HL-60 (cell line): ENCODE measurements at regions not wholly inside any gene's neighbourhood (a gene's known extent, or its start where the extent isn't known, plus 50 kb on each side); places are given as distances from the start of the nearest gene placed in this dataset.

Experiments used
- GABPA ChIP-seq: IDR thresholded peaks from 2 replicates; pipeline ENCODE4 v1.6.1; 2012; ENCODE audit warnings: low read depth
- POLR2AphosphoS5 ChIP-seq: IDR thresholded peaks from 2 replicates; pipeline ENCODE4 v1.6.1; 2012; ENCODE audit warnings: low read depth
- TF ChIP-seq, protein P1 (sequence below): IDR thresholded peaks from one replicate; pipeline ENCODE4 v1.5.1; 2011; ENCODE audit warnings: low read length, control low read depth, inconsistent platforms; ENCODE audit not compliant: insufficient read depth
- TF ChIP-seq, protein P2 (sequence below): IDR thresholded peaks from 2 replicates; pipeline ENCODE4 v1.6.1; 2012; ENCODE audit warnings: low read depth; ENCODE audit not compliant: insufficient replicate concordance

DNA sequence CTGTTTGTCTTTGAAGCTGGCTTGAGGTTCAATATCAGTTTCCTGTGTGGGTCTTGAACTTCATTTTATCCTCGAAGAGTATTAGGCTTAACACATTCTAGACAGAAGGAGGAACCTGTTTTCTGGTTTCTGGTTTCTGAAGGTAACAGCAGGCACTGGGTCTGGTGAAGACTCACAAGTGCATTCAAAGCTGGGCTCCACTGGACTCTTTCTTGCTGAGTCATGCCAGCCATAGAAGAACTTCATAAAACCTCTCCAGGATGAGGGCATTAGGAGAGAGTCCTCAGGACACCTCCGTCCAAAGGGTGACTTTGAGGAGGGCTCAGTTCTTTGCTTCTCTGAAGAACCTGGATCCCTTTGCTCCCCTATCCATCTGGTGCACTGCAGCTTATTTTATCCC lies 668.6 kb upstream of the SLC10A2 start:
- TF ChIP-seq, protein P1, sequence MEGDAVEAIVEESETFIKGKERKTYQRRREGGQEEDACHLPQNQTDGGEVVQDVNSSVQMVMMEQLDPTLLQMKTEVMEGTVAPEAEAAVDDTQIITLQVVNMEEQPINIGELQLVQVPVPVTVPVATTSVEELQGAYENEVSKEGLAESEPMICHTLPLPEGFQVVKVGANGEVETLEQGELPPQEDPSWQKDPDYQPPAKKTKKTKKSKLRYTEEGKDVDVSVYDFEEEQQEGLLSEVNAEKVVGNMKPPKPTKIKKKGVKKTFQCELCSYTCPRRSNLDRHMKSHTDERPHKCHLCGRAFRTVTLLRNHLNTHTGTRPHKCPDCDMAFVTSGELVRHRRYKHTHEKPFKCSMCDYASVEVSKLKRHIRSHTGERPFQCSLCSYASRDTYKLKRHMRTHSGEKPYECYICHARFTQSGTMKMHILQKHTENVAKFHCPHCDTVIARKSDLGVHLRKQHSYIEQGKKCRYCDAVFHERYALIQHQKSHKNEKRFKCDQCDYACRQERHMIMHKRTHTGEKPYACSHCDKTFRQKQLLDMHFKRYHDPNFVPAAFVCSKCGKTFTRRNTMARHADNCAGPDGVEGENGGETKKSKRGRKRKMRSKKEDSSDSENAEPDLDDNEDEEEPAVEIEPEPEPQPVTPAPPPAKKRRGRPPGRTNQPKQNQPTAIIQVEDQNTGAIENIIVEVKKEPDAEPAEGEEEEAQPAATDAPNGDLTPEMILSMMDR, result no peak
- TF ChIP-seq GABPA (no peak), POLR2AphosphoS5 (no peak)
- TF ChIP-seq, protein P2, sequence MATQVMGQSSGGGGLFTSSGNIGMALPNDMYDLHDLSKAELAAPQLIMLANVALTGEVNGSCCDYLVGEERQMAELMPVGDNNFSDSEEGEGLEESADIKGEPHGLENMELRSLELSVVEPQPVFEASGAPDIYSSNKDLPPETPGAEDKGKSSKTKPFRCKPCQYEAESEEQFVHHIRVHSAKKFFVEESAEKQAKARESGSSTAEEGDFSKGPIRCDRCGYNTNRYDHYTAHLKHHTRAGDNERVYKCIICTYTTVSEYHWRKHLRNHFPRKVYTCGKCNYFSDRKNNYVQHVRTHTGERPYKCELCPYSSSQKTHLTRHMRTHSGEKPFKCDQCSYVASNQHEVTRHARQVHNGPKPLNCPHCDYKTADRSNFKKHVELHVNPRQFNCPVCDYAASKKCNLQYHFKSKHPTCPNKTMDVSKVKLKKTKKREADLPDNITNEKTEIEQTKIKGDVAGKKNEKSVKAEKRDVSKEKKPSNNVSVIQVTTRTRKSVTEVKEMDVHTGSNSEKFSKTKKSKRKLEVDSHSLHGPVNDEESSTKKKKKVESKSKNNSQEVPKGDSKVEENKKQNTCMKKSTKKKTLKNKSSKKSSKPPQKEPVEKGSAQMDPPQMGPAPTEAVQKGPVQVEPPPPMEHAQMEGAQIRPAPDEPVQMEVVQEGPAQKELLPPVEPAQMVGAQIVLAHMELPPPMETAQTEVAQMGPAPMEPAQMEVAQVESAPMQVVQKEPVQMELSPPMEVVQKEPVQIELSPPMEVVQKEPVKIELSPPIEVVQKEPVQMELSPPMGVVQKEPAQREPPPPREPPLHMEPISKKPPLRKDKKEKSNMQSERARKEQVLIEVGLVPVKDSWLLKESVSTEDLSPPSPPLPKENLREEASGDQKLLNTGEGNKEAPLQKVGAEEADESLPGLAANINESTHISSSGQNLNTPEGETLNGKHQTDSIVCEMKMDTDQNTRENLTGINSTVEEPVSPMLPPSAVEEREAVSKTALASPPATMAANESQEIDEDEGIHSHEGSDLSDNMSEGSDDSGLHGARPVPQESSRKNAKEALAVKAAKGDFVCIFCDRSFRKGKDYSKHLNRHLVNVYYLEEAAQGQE, result no peak
